Fibroblast of lung (primary cell): ENCODE measurements at regions not wholly inside any gene's neighbourhood (a gene's known extent, or its start where the extent isn't known, plus 50 kb on each side); places are given as distances from the start of the nearest gene placed in this dataset.

Experiments
- DNase-seq, 2 donors: peaks; one replicate each; pipeline versions ENCODE4 v3.0.0 to v3.0.0-alpha.2; 2010; ENCODE audit warnings: low read depth in 2 of 2
- H2AFZ ChIP-seq: 2 replicates; pipeline ENCODE4 v1.5.1; 2012; ENCODE audit warnings: low read length, control low read depth, inconsistent platforms
- H3K27ac ChIP-seq: 2 replicates; pipeline ENCODE4 v1.5.1; 2011; ENCODE audit warnings: low read length, control low read depth; ENCODE audit not compliant: insufficient read depth
- H3K27me3 ChIP-seq: 2 replicates; pipeline ENCODE4 v1.5.1; 2011; ENCODE audit warnings: mild to moderate bottlenecking, low read length; ENCODE audit not compliant: control insufficient read depth, insufficient read depth
- H3K36me3 ChIP-seq: 2 replicates; pipeline ENCODE4 v1.5.1; 2011; ENCODE audit warnings: low read length; ENCODE audit not compliant: control insufficient read depth, insufficient read depth
- H3K4me1 ChIP-seq: 2 replicates; pipeline ENCODE4 v1.5.1; 2011; ENCODE audit warnings: low read length; ENCODE audit not compliant: control insufficient read depth, insufficient read depth; ENCODE audit errors: extremely low read depth
- H3K4me2 ChIP-seq: 2 replicates; pipeline ENCODE4 v1.5.1; 2011; ENCODE audit warnings: low read length, control low read depth; ENCODE audit not compliant: insufficient read depth; ENCODE audit errors: extremely low read depth
- H3K4me3 ChIP-seq, 4 experiments: fragments of 200-600 bp in 1 of 4; sonication (generic) in 1 of 4; replicated peaks in 1 of 4; 2 replicates each; pipeline ENCODE4 v1.5.1; 2011 to 2016; ENCODE audit warnings: low read length in 4 of 4, low read depth in 3 of 4, mild to moderate bottlenecking in 3 of 4, control low read depth in 2 of 4, inconsistent platforms in 1 of 4, mixed read lengths in 1 of 4; ENCODE audit not compliant: insufficient read depth in 1 of 4; ENCODE audit errors: control extremely low read depth in 1 of 4
- H3K79me2 ChIP-seq: 2 replicates; pipeline ENCODE4 v1.5.1; 2012; ENCODE audit warnings: mild to moderate bottlenecking, low read length, inconsistent platforms; ENCODE audit not compliant: control insufficient read depth, insufficient read depth
- H3K9ac ChIP-seq: 2 replicates; pipeline ENCODE4 v1.5.1; 2011; ENCODE audit warnings: mild to moderate bottlenecking, low read length, control low read depth; ENCODE audit not compliant: insufficient read depth
- H3K9me3 ChIP-seq: 2 replicates; pipeline ENCODE4 v1.5.1; 2012; ENCODE audit warnings: low read depth, low read length; ENCODE audit not compliant: control insufficient read depth, insufficient read depth
- H4K20me1 ChIP-seq: 2 replicates; pipeline ENCODE4 v1.5.1; 2011; ENCODE audit warnings: low read length; ENCODE audit not compliant: control insufficient read depth, insufficient read depth; ENCODE audit errors: extremely low read depth
- CTCF ChIP-seq, 2 donors: IDR thresholded peaks in 1 of 2; conservative IDR thresholded peaks in 1 of 2; 1 replicate in 1 of 2; 2 replicates in 1 of 2; pipeline ENCODE4 v1.5.1; 2011 to 2012; ENCODE audit warnings: low read length in 2 of 2, control low read depth in 1 of 2, inconsistent platforms in 1 of 2, low read depth in 1 of 2, mild to moderate bottlenecking in 1 of 2
- EZH2 ChIP-seq: IDR thresholded peaks from 2 replicates; pipeline ENCODE4 v1.5.1; 2012; ENCODE audit warnings: low read length, control low read depth, mild to moderate bottlenecking; ENCODE audit errors: missing control alignments

- Histone ChIP-seq H3K4me1 (no peaks in the 10 kb centered on the region), H3K9ac (no peak overlapping the region), H3K36me3 (no peaks in the 10 kb centered on the region), H3K27me3 (no peaks in the 10 kb centered on the region), H2AFZ (no peak overlapping the region), H3K4me2 (no peak overlapping the region), H4K20me1 (no peaks in the 10 kb centered on the region), H3K4me3 (no peak overlapping the region), H3K27ac (no peak overlapping the region), H3K9me3 (no peaks in the 10 kb centered on the region), H3K79me2 (no peaks in the 10 kb centered on the region)
- no peak for DNase-seq
- TF ChIP-seq EZH2 (no peak), CTCF (conservative IDR thresholded peaks at IDR 0.05 in 1 of 2, IDR thresholded peaks at IDR 0.05 in 1 of 2; ENCODE audit: low read depth in 1 of 2, low read length in 2 of 2) (no peak)
Measured at GRCh38 chr4:36665985-36666527, 384.6 kb downstream of the DTHD1 start.

- TF ChIP-seq CTCF (conservative IDR thresholded peaks at IDR 0.05 in 1 of 2, IDR thresholded peaks at IDR 0.05 in 1 of 2; ENCODE audit: low read depth in 1 of 2, low read length in 2 of 2) (no peak), EZH2 (no peak)
- DNase-seq, result no peak
- no peak overlapping the region for H3K4me3 ChIP-seq
Measured at GRCh38 chr4:36675436-36675835, 394.0 kb downstream of the DTHD1 start.

GRCh38 chr4:36676139-36677050 lies 395.0 kb downstream of the DTHD1 start:
- TF ChIP-seq EZH2, result no peak
- no peak for TF ChIP-seq CTCF (conservative IDR thresholded peaks at IDR 0.05 in 1 of 2, IDR thresholded peaks at IDR 0.05 in 1 of 2; ENCODE audit: low read depth in 1 of 2, low read length in 2 of 2)
- H3K4me1 ChIP-seq, result no peaks in the 10 kb centered on the region
- no peaks in the 10 kb centered on the region for H4K20me1 ChIP-seq
- DNase-seq, result peak; percentile 11 to 60
- H3K4me3 ChIP-seq, result no peak overlapping the region
- no peak overlapping the region for H3K27ac ChIP-seq
- H3K27me3 ChIP-seq, result no peaks in the 10 kb centered on the region
- H3K9ac ChIP-seq, result no peak overlapping the region
- no peaks in the 10 kb centered on the region for H3K36me3 ChIP-seq
- H3K79me2 ChIP-seq, result no peaks in the 10 kb centered on the region
- H3K9me3 ChIP-seq, result no peaks in the 10 kb centered on the region
- no peak overlapping the region for H3K4me2 ChIP-seq
- no peak overlapping the region for H2AFZ ChIP-seq

More at GRCh38 chr4:36675436-36675835, 394.0 kb downstream of the DTHD1 start:
- Histone ChIP-seq H4K20me1 (no peaks in the 10 kb centered on the region), H3K4me1 (no peaks in the 10 kb centered on the region), H3K9ac (no peak overlapping the region), H2AFZ (no peak overlapping the region), H3K27me3 (no peaks in the 10 kb centered on the region), H3K27ac (no peak overlapping the region), H3K36me3 (no peaks in the 10 kb centered on the region), H3K79me2 (no peaks in the 10 kb centered on the region), H3K4me2 (no peak overlapping the region), H3K9me3 (no peaks in the 10 kb centered on the region)
